GM23338 (cell line): ENCODE measurements at regions not wholly inside any gene's neighbourhood (a gene's known extent, or its start where the extent isn't known, plus 50 kb on each side); places are given as distances from the start of the nearest gene placed in this dataset.

Source experiments
- ATAC-seq: fragments of 200-7000 bp; cut with Tn5 transposase; 3 replicates; pipeline ENCODE4 v1.9.1; 2020
- DNase-seq: peaks from one replicate; pipeline ENCODE4 v3.0.0-alpha.2; 2015; ENCODE audit warnings: low spot score
- H2AFZ ChIP-seq: fragments of 200-600 bp; sonication (generic); 2 replicates; pipeline ENCODE4 v1.8.0; 2016; ENCODE audit warnings: antibody characterized with exemption, mild to moderate bottlenecking, moderate library complexity
- H3F3A ChIP-seq: fragments of 200-600 bp; sonication (generic); replicated peaks from 2 replicates; pipeline ENCODE4 v1.8.0; 2017; ENCODE audit warnings: antibody characterized with exemption, mixed run types, low read depth
- H3K27ac ChIP-seq: fragments of 200-600 bp; sonication (generic); 2 replicates; pipeline ENCODE4 v1.6.1; 2016; ENCODE audit warnings: low read depth
- H3K27me3 ChIP-seq: fragments of 200-600 bp; sonication (generic); 2 replicates; pipeline ENCODE4 v1.8.0; 2016; ENCODE audit warnings: mild to moderate bottlenecking, mixed run types, moderate library complexity; ENCODE audit not compliant: insufficient read depth
- H3K36me3 ChIP-seq: fragments of 200-600 bp; sonication (generic); 2 replicates; pipeline ENCODE4 v1.8.0; 2016; ENCODE audit warnings: mild to moderate bottlenecking; ENCODE audit not compliant: insufficient read depth
- H3K4me1 ChIP-seq: fragments of 200-600 bp; sonication (generic); 2 replicates; pipeline ENCODE4 v1.8.0; 2016; ENCODE audit warnings: mild to moderate bottlenecking, moderate library complexity; ENCODE audit not compliant: insufficient read depth
- H3K4me2 ChIP-seq: fragments of 200-600 bp; sonication (generic); 2 replicates; pipeline ENCODE4 v1.7.1; 2017; ENCODE audit warnings: mixed run types
- H3K4me3 ChIP-seq: fragments of 200-600 bp; sonication (generic); 2 replicates; pipeline ENCODE4 v1.6.1; 2016; ENCODE audit warnings: mixed run types
- H3K79me2 ChIP-seq: fragments of 200-600 bp; sonication (generic); replicated peaks from 2 replicates; pipeline ENCODE4 v1.8.0; 2017; ENCODE audit warnings: mild to moderate bottlenecking; ENCODE audit not compliant: insufficient read depth
- H3K9me2 ChIP-seq: fragments of 200-600 bp; sonication (generic); 2 replicates; pipeline ENCODE4 v1.8.0; 2017; ENCODE audit not compliant: insufficient read depth
- H4K20me1 ChIP-seq: fragments of 200-600 bp; sonication (generic); replicated peaks from 2 replicates; pipeline ENCODE4 v1.8.0; 2017; ENCODE audit warnings: mild to moderate bottlenecking; ENCODE audit not compliant: insufficient read depth
- H3K27ac Mint-ChIP-seq: 2 replicates; pipeline ENCODE4 v1.8.0; 2020; ENCODE audit warnings: inconsistent platforms, mild to moderate bottlenecking, moderate library complexity, mixed read lengths
- H3K27me3 Mint-ChIP-seq: 3 replicates; pipeline ENCODE4 v1.8.0; 2022; ENCODE audit warnings: low read depth, mild to moderate bottlenecking, moderate library complexity, mixed read lengths, inconsistent platforms; ENCODE audit not compliant: insufficient read depth, poor library complexity
- H3K36me3 Mint-ChIP-seq: 3 replicates; pipeline ENCODE4 v1.8.0; 2021; ENCODE audit warnings: low read depth, mild to moderate bottlenecking, inconsistent platforms, moderate library complexity, mixed read lengths
- H3K4me1 Mint-ChIP-seq: 3 replicates; pipeline ENCODE4 v1.8.0; 2020; ENCODE audit warnings: mild to moderate bottlenecking, inconsistent platforms, mixed read lengths
- H3K4me3 Mint-ChIP-seq: 3 replicates; pipeline ENCODE4 v1.8.0; 2021; ENCODE audit warnings: moderate library complexity, mild to moderate bottlenecking, inconsistent platforms, mixed read lengths
- H3K9me3 Mint-ChIP-seq: 3 replicates; pipeline ENCODE4 v1.8.0; 2020; ENCODE audit warnings: moderate library complexity, mild to moderate bottlenecking, inconsistent platforms, mixed read lengths
- CREB1 ChIP-seq: fragments of 250-450 bp; sonication (Bioruptor Pico); IDR thresholded peaks from 2 replicates; pipeline ENCODE4 v1.5.0; 2020; ENCODE audit warnings: low read depth, mild to moderate bottlenecking, moderate library complexity
- NANOG ChIP-seq: IDR thresholded peaks from 2 replicates; pipeline ENCODE4 v1.6.1; 2016; ENCODE audit warnings: antibody characterized with exemption, borderline replicate concordance
- STAT1 ChIP-seq: IDR thresholded peaks from one replicate; pipeline ENCODE4 v1.6.1; 2016; ENCODE audit warnings: antibody characterized with exemption; ENCODE audit not compliant: unreplicated experiment
- ZNF331 ChIP-seq: fragments of 250-450 bp; sonication (Bioruptor Pico); IDR thresholded peaks from 2 replicates; pipeline ENCODE4 v1.5.0; 2020; ENCODE audit warnings: low read depth, mild to moderate bottlenecking, moderate library complexity
- TF ChIP-seq, protein P1 (sequence below): IDR thresholded peaks from one replicate; pipeline ENCODE4 v1.6.1; 2018; ENCODE audit warnings: antibody characterized with exemption; ENCODE audit not compliant: unreplicated experiment
- TF ChIP-seq, protein P2 (sequence below): fragments of 250-450 bp; sonication (Bioruptor Pico); IDR thresholded peaks from 2 replicates; pipeline ENCODE4 v1.5.0; 2020; ENCODE audit warnings: mild to moderate bottlenecking, moderate library complexity

- TF ChIP-seq, protein P1, sequence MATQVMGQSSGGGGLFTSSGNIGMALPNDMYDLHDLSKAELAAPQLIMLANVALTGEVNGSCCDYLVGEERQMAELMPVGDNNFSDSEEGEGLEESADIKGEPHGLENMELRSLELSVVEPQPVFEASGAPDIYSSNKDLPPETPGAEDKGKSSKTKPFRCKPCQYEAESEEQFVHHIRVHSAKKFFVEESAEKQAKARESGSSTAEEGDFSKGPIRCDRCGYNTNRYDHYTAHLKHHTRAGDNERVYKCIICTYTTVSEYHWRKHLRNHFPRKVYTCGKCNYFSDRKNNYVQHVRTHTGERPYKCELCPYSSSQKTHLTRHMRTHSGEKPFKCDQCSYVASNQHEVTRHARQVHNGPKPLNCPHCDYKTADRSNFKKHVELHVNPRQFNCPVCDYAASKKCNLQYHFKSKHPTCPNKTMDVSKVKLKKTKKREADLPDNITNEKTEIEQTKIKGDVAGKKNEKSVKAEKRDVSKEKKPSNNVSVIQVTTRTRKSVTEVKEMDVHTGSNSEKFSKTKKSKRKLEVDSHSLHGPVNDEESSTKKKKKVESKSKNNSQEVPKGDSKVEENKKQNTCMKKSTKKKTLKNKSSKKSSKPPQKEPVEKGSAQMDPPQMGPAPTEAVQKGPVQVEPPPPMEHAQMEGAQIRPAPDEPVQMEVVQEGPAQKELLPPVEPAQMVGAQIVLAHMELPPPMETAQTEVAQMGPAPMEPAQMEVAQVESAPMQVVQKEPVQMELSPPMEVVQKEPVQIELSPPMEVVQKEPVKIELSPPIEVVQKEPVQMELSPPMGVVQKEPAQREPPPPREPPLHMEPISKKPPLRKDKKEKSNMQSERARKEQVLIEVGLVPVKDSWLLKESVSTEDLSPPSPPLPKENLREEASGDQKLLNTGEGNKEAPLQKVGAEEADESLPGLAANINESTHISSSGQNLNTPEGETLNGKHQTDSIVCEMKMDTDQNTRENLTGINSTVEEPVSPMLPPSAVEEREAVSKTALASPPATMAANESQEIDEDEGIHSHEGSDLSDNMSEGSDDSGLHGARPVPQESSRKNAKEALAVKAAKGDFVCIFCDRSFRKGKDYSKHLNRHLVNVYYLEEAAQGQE = no peak
- TF ChIP-seq, protein P2, sequence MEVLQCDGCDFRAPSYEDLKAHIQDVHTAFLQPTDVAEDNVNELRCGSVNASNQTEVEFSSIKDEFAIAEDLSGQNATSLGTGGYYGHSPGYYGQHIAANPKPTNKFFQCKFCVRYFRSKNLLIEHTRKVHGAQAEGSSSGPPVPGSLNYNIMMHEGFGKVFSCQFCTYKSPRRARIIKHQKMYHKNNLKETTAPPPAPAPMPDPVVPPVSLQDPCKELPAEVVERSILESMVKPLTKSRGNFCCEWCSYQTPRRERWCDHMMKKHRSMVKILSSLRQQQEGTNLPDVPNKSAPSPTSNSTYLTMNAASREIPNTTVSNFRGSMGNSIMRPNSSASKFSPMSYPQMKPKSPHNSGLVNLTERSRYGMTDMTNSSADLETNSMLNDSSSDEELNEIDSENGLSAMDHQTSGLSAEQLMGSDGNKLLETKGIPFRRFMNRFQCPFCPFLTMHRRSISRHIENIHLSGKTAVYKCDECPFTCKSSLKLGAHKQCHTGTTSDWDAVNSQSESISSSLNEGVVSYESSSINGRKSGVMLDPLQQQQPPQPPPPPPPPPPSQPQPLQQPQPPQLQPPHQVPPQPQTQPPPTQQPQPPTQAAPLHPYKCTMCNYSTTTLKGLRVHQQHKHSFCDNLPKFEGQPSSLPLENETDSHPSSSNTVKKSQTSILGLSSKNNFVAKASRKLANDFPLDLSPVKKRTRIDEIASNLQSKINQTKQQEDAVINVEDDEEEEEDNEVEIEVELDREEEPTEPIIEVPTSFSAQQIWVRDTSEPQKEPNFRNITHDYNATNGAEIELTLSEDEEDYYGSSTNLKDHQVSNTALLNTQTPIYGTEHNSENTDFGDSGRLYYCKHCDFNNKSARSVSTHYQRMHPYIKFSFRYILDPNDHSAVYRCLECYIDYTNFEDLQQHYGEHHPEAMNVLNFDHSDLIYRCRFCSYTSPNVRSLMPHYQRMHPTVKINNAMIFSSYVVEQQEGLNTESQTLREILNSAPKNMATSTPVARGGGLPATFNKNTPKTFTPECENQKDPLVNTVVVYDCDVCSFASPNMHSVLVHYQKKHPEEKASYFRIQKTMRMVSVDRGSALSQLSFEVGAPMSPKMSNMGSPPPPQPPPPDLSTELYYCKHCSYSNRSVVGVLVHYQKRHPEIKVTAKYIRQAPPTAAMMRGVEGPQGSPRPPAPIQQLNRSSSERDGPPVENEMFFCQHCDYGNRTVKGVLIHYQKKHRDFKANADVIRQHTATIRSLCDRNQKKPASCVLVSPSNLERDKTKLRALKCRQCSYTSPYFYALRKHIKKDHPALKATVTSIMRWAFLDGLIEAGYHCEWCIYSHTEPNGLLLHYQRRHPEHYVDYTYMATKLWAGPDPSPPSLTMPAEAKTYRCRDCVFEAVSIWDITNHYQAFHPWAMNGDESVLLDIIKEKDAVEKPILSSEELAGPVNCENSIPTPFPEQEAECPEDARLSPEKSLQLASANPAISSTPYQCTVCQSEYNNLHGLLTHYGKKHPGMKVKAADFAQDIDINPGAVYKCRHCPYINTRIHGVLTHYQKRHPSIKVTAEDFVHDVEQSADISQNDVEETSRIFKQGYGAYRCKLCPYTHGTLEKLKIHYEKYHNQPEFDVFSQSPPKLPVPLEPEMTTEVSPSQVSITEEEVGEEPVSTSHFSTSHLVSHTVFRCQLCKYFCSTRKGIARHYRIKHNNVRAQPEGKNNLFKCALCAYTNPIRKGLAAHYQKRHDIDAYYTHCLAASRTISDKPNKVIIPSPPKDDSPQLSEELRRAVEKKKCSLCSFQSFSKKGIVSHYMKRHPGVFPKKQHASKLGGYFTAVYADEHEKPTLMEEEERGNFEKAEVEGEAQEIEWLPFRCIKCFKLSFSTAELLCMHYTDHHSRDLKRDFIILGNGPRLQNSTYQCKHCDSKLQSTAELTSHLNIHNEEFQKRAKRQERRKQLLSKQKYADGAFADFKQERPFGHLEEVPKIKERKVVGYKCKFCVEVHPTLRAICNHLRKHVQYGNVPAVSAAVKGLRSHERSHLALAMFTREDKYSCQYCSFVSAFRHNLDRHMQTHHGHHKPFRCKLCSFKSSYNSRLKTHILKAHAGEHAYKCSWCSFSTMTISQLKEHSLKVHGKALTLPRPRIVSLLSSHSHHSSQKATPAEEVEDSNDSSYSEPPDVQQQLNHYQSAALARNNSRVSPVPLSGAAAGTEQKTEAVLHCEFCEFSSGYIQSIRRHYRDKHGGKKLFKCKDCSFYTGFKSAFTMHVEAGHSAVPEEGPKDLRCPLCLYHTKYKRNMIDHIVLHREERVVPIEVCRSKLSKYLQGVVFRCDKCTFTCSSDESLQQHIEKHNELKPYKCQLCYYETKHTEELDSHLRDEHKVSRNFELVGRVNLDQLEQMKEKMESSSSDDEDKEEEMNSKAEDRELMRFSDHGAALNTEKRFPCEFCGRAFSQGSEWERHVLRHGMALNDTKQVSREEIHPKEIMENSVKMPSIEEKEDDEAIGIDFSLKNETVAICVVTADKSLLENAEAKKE = no peak
- TF ChIP-seq STAT1 (no peak), ZNF331 (CRISPR knock-in tag) (no peak), CREB1 (CRISPR knock-in tag) (no peak)
These were observed 101.6 kb downstream of the GATA6 start (continued) for GRCh38 chr18:22271030-22271429.

GRCh38 chr18:22268641-22269128 lies 99.3 kb downstream of the GATA6 start:
- no peak for ATAC-seq
- no peaks in the 10 kb centered on the region for H3K4me1 ChIP-seq
- no peaks in the 10 kb centered on the region for H3K27me3 ChIP-seq
- H3K36me3 Mint-ChIP-seq = no peaks in the 10 kb centered on the region
- no peak overlapping the region for H3K4me3 ChIP-seq
- H2AFZ ChIP-seq = no peak overlapping the region
- H3K27ac ChIP-seq = no peak overlapping the region
- H3K79me2 ChIP-seq = no peaks in the 10 kb centered on the region
- H3K27ac Mint-ChIP-seq = no peak overlapping the region
- peaks cover 6% of the 10 kb centered on the region for H3K27me3 Mint-ChIP-seq
- H3K4me2 ChIP-seq = no peak overlapping the region
- H3F3A ChIP-seq = no peaks in the 10 kb centered on the region
- H3K9me2 ChIP-seq = no peaks in the 10 kb centered on the region
- H3K9me3 Mint-ChIP-seq = no peaks in the 10 kb centered on the region
- H3K4me1 Mint-ChIP-seq = peaks cover 3% of the 10 kb centered on the region; the same call in 2 of the 3 replicates
- no peaks in the 10 kb centered on the region for H4K20me1 ChIP-seq
- H3K36me3 ChIP-seq = no peaks in the 10 kb centered on the region
- DNase-seq = no peak
- no peak overlapping the region for H3K4me3 Mint-ChIP-seq
- no peak for TF ChIP-seq NANOG
- TF ChIP-seq, protein P2 = no peak
- TF ChIP-seq STAT1 = no peak
- no peak for TF ChIP-seq ZNF331 (CRISPR knock-in tag)
